GM23338 (cell line): ENCODE measurements at regions not wholly inside any gene's neighbourhood (a gene's known extent, or its start where the extent isn't known, plus 50 kb on each side); places are given as distances from the start of the nearest gene placed in this dataset.

ENCODE experiments used
- CREB1 ChIP-seq: fragments of 250-450 bp; sonication (Bioruptor Pico); IDR thresholded peaks from 2 replicates; pipeline ENCODE4 v1.5.0; 2020; ENCODE audit warnings: low read depth, mild to moderate bottlenecking, moderate library complexity
- CTCF ChIP-seq, 2 experiments: fragments of 200-600 bp in 1 of 2; sonication (generic) in 1 of 2; conservative IDR thresholded peaks; 2 replicates each; pipeline versions ENCODE4 v1.5.1 to v1.6.1; 2016 to 2017; ENCODE audit warnings: antibody characterized with exemption in 2 of 2, low read depth in 2 of 2, mild to moderate bottlenecking in 2 of 2, moderate library complexity in 1 of 2
- ETS1 ChIP-seq: IDR thresholded peaks from 2 replicates; pipeline ENCODE4 v1.6.1; 2016; ENCODE audit warnings: antibody characterized with exemption
- EZH2 ChIP-seq: fragments of 200-600 bp; sonication (generic); IDR thresholded peaks from one replicate; pipeline ENCODE4 v1.8.0; 2017; ENCODE audit warnings: antibody characterized with exemption, mild to moderate bottlenecking, low read depth; ENCODE audit not compliant: unreplicated experiment
- STAT1 ChIP-seq: IDR thresholded peaks from one replicate; pipeline ENCODE4 v1.6.1; 2016; ENCODE audit warnings: antibody characterized with exemption; ENCODE audit not compliant: unreplicated experiment
- ZNF114 ChIP-seq: fragments of 250-450 bp; sonication (Bioruptor Pico); IDR thresholded peaks from 2 replicates; pipeline ENCODE4 v1.5.0; 2020; ENCODE audit warnings: mild to moderate bottlenecking, moderate library complexity
- ZNF462 ChIP-seq: fragments of 250-450 bp; sonication (Bioruptor Pico); IDR thresholded peaks from 2 replicates; pipeline ENCODE4 v1.5.0; 2020; ENCODE audit warnings: mild to moderate bottlenecking, moderate library complexity

GRCh38 chr2:185998562-185999070 lies 260.0 kb downstream of the FSIP2 start (continued):
- TF ChIP-seq ZNF462 (CRISPR knock-in tag) (no peak), CTCF (conservative IDR thresholded peaks at IDR 0.05; ENCODE audit: low read depth in 2 of 2) (no peak), CREB1 (CRISPR knock-in tag) (no peak), ETS1 (no peak), ZNF114 (CRISPR knock-in tag) (no peak), EZH2 (no peak), STAT1 (no peak)
